SK-N-SH (cell line): ENCODE measurements at regions not wholly inside any gene's neighbourhood (a gene's known extent, or its start where the extent isn't known, plus 50 kb on each side); places are given as distances from the start of the nearest gene placed in this dataset.

Experiments
- CTCF ChIA-PET: fragments of 300-600, 350-600 bp; formaldehyde crosslinking; extraction: SDS; loops from one replicate; lab custom pipeline; 2021; lab: Yijun Ruan, JAX
- POLR2A ChIA-PET: fragments of 350-600 bp; sonication (Branson Sonifier 250); formaldehyde crosslinking; extraction: SDS; loops from one replicate; lab custom pipeline; 2020; ENCODE audit warnings: antibody characterized with exemption, inconsistent platforms; lab: Yijun Ruan, JAX
- DNase-seq: peaks from one replicate; pipeline ENCODE4 v3.0.0; 2012
- H2AFZ ChIP-seq: fragments of 200-600 bp; sonication (generic); 2 replicates; pipeline ENCODE4 v1.8.1; 2016; ENCODE audit warnings: antibody characterized with exemption, mild to moderate bottlenecking, low read depth
- H3F3A ChIP-seq: fragments of 200-600 bp; sonication (generic); replicated peaks from 2 replicates; pipeline ENCODE3; 2016; ENCODE audit warnings: antibody characterized with exemption, mild to moderate bottlenecking; ENCODE audit not compliant: insufficient read depth
- H3K27ac ChIP-seq, 2 experiments: fragments of 200-500 bp in 1 of 2; fragments of 200-600 bp in 1 of 2; sonication (Bioruptor generic) in 1 of 2; sonication (generic), shearing (Covaris generic) in 1 of 2; 2 replicates each; pipeline versions ENCODE4 v1.5.1 to v1.6.1; 2014 to 2016; ENCODE audit warnings: low read depth in 2 of 2, inconsistent platforms in 1 of 2, low read length in 1 of 2, mild to moderate bottlenecking in 1 of 2, mixed read lengths in 1 of 2
- H3K27me3 ChIP-seq: fragments of 200-600 bp; sonication (generic), shearing (Covaris generic); 2 replicates; pipeline ENCODE4 v1.6.1; 2016; ENCODE audit warnings: mixed run types; ENCODE audit not compliant: insufficient read depth
- H3K36me3 ChIP-seq, 2 experiments: fragments of 200-500 bp in 1 of 2; fragments of 200-600 bp in 1 of 2; sonication (Bioruptor generic) in 1 of 2; sonication (generic) in 1 of 2; replicated peaks in 1 of 2; 2 replicates each; pipeline versions ENCODE3 to v1.5.1; 2014 to 2016; ENCODE audit warnings: low read length in 1 of 2, mild to moderate bottlenecking in 1 of 2; ENCODE audit not compliant: insufficient read depth in 2 of 2, control insufficient read depth in 1 of 2
- H3K4me1 ChIP-seq, 2 experiments: fragments of 200-500 bp in 1 of 2; fragments of 200-600 bp in 1 of 2; sonication (Bioruptor generic) in 1 of 2; sonication (generic), shearing (Covaris generic) in 1 of 2; 2 replicates each; pipeline versions ENCODE4 v1.5.1 to v1.6.1; 2014 to 2016; ENCODE audit warnings: low read depth in 1 of 2, low read length in 1 of 2, mixed run types in 1 of 2; ENCODE audit not compliant: insufficient read depth in 2 of 2, control insufficient read depth in 1 of 2
- H3K4me2 ChIP-seq: fragments of 200-600 bp; sonication (generic), shearing (Covaris generic); 2 replicates; pipeline ENCODE4 v1.6.1; 2017; ENCODE audit warnings: mixed run types
- H3K4me3 ChIP-seq, 2 experiments: fragments of 200-500 bp in 1 of 2; fragments of 200-600 bp in 1 of 2; sonication (Bioruptor generic) in 1 of 2; sonication (generic), shearing (Covaris generic) in 1 of 2; 2 replicates each; pipeline versions ENCODE4 v1.5.1 to v1.8.1; 2014 to 2016; ENCODE audit warnings: low read depth in 2 of 2, inconsistent platforms in 1 of 2, low read length in 1 of 2, mild to moderate bottlenecking in 1 of 2, mixed read lengths in 1 of 2, moderate library complexity in 1 of 2
- H3K79me2 ChIP-seq: fragments of 200-600 bp; sonication (generic); 2 replicates; pipeline ENCODE4 v1.8.1; 2017; ENCODE audit warnings: mild to moderate bottlenecking; ENCODE audit not compliant: insufficient read depth
- H3K9ac ChIP-seq: fragments of 200-600 bp; sonication (generic); 2 replicates; pipeline ENCODE4 v1.6.1; 2017; ENCODE audit warnings: mixed run types
- H3K9me2 ChIP-seq: fragments of 200-600 bp; sonication (generic); 2 replicates; pipeline ENCODE4 v1.6.1; 2017; ENCODE audit warnings: mixed run types
- H3K9me3 ChIP-seq: fragments of 200-600 bp; sonication (generic); 2 replicates; pipeline ENCODE4 v1.6.1; 2017; ENCODE audit warnings: mixed run types, mild to moderate bottlenecking, moderate library complexity
- H4K20me1 ChIP-seq: fragments of 200-600 bp; sonication (generic); 2 replicates; pipeline ENCODE4 v1.6.1; 2017; ENCODE audit warnings: mild to moderate bottlenecking, mixed run types; ENCODE audit not compliant: insufficient read depth
- CTCF ChIP-seq: fragments of 200-600 bp; sonication (generic); IDR thresholded peaks from 2 replicates; pipeline ENCODE4 v1.6.1; 2017; ENCODE audit warnings: antibody characterized with exemption, mild to moderate bottlenecking, moderate library complexity
- ELF1 ChIP-seq: IDR thresholded peaks from 2 replicates; pipeline ENCODE4 v1.4.0; 2012
- EP300 ChIP-seq, 2 experiments: IDR thresholded peaks; 2 replicates each; pipeline versions ENCODE4 v1.4.0 to v1.6.1; 2012; ENCODE audit warnings: borderline replicate concordance in 1 of 2, low read depth in 1 of 2, low read length in 1 of 2
- FOSL2 ChIP-seq: IDR thresholded peaks from 2 replicates; pipeline ENCODE4 v1.4.0; 2012; ENCODE audit warnings: low read depth, mild to moderate bottlenecking, moderate library complexity, borderline replicate concordance
- FOXM1 ChIP-seq: IDR thresholded peaks from 2 replicates; pipeline ENCODE4 v1.4.0; 2012; ENCODE audit warnings: low read depth, mild to moderate bottlenecking
- NRF1 ChIP-seq: IDR thresholded peaks from 2 replicates; pipeline ENCODE4 v1.6.1; 2012; ENCODE audit warnings: low read depth, mild to moderate bottlenecking, low read length
- POLR2AphosphoS5 ChIP-seq: IDR thresholded peaks from 2 replicates; pipeline ENCODE4 v1.6.1; 2012; ENCODE audit warnings: low read depth, low read length
- RCOR1 ChIP-seq: fragments of 150-350 bp; IDR thresholded peaks from 2 replicates; pipeline ENCODE4 v1.6.1; 2017; ENCODE audit warnings: antibody characterized with exemption, low read length
- REST ChIP-seq: IDR thresholded peaks from 2 replicates; pipeline ENCODE4 v1.6.1; 2012; ENCODE audit warnings: mild to moderate bottlenecking, low read depth, low read length, moderate library complexity
- RFX5 ChIP-seq: IDR thresholded peaks from 2 replicates; pipeline ENCODE4 v1.6.1; 2012; ENCODE audit warnings: mild to moderate bottlenecking, improper control_type of control experiment, low read length
- RXRA ChIP-seq: IDR thresholded peaks from 2 replicates; pipeline ENCODE4 v1.4.0; 2012; ENCODE audit warnings: low read depth, mild to moderate bottlenecking, borderline replicate concordance
- SMC3 ChIP-seq: IDR thresholded peaks from 2 replicates; pipeline ENCODE4 v1.6.1; 2012; ENCODE audit warnings: low read depth, low read length, improper control_type of control experiment
- TEAD4 ChIP-seq: IDR thresholded peaks from 2 replicates; pipeline ENCODE4 v1.4.0; 2012; ENCODE audit warnings: mild to moderate bottlenecking, borderline replicate concordance; ENCODE audit not compliant: insufficient read depth
- USF2 ChIP-seq: fragments of 150-350 bp; IDR thresholded peaks from 2 replicates; pipeline ENCODE4 v1.6.1; 2017; ENCODE audit warnings: antibody characterized with exemption, low read length, low read depth, borderline replicate concordance
- TF ChIP-seq, protein P1 (sequence below): IDR thresholded peaks from 2 replicates; pipeline ENCODE4 v1.4.0; 2012; ENCODE audit warnings: low read depth, borderline replicate concordance

GRCh38 chr2:188134241-188134640 lies 157.4 kb upstream of the GULP1 start (continued):
- TF ChIP-seq CTCF (no peak), ELF1 (no peak), RCOR1 (no peak), EP300 (IDR thresholded peaks at IDR 0.05; ENCODE audit: borderline replicate concordance in 1 of 2, low read depth in 1 of 2, low read length in 1 of 2) (no peak)

- CTCF ChIA-PET, result interaction anchor here (1.3 kb wide), 1 partner anchor 7 kb away, joined by 4 read pairs; no protein-coding TSS in a partner anchor
- Histone ChIP-seq H3K9me3 (no peaks in the 10 kb centered on the region), H4K20me1 (no peaks in the 10 kb centered on the region), H3F3A (peaks cover 8% of the 10 kb centered on the region), H3K9ac (no peak overlapping the region), H3K27me3 (no peaks in the 10 kb centered on the region), H2AFZ (no peak overlapping the region), H3K36me3 (no peaks in the 10 kb centered on the region), H3K9me2 (no peaks in the 10 kb centered on the region), H3K4me3 (no peak overlapping the region), H3K27ac (no peak overlapping the region), H3K4me1 (peaks cover 0 to 9% of the 10 kb centered on the region in 2 experiments; a peak in 2 of 4 replicates), H3K79me2 (no peaks in the 10 kb centered on the region), H3K4me2 (no peak overlapping the region)
- no peak for DNase-seq
- POLR2A ChIA-PET, result no interaction called here
- TF ChIP-seq POLR2AphosphoS5 (no peak), RFX5 (no peak), FOSL2 (no peak), TEAD4 (no peak), RCOR1 (no peak), USF2 (no peak), FOXM1 (no peak), RXRA (no peak), SMC3 (no peak), REST (no peak), NRF1 (no peak)
- TF ChIP-seq, protein P1, sequence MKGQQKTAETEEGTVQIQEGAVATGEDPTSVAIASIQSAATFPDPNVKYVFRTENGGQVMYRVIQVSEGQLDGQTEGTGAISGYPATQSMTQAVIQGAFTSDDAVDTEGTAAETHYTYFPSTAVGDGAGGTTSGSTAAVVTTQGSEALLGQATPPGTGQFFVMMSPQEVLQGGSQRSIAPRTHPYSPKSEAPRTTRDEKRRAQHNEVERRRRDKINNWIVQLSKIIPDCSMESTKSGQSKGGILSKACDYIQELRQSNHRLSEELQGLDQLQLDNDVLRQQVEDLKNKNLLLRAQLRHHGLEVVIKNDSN, result no peak
Measured at GRCh38 chr2:188138313-188138712, 153.4 kb upstream of the GULP1 start.
